GM23248 (cell line): ENCODE measurements at regions not wholly inside any gene's neighbourhood (a gene's known extent, or its start where the extent isn't known, plus 50 kb on each side); places are given as distances from the start of the nearest gene placed in this dataset.
A peak's percentile ranks its signal among the peaks of the same experiment; 100 is the strongest.

Experiments used
- DNase-seq: peaks from one replicate; pipeline ENCODE4 v3.0.0-alpha.2; 2015
- H2AFZ ChIP-seq: fragments of 200-600 bp; sonication (generic); 2 replicates; pipeline ENCODE4 v1.6.1; 2016; ENCODE audit warnings: antibody characterized with exemption
- H3F3A ChIP-seq: fragments of 200-600 bp; sonication (generic); 2 replicates; pipeline ENCODE4 v1.6.1; 2016; ENCODE audit warnings: mild to moderate bottlenecking, antibody characterized with exemption, mixed run types; ENCODE audit not compliant: insufficient read depth
- H3K27ac ChIP-seq: fragments of 200-600 bp; sonication (generic); 2 replicates; pipeline ENCODE4 v1.5.1; 2016; ENCODE audit warnings: mild to moderate bottlenecking
- H3K27me3 ChIP-seq: fragments of 200-600 bp; sonication (generic); replicated peaks from 2 replicates; pipeline ENCODE4 v1.6.1; 2016; ENCODE audit warnings: mild to moderate bottlenecking; ENCODE audit not compliant: insufficient read depth
- H3K36me3 ChIP-seq: fragments of 200-600 bp; sonication (generic); 2 replicates; pipeline ENCODE4 v1.6.1; 2016; ENCODE audit warnings: low read depth, mild to moderate bottlenecking
- H3K4me1 ChIP-seq: fragments of 200-600 bp; sonication (generic); 2 replicates; pipeline ENCODE4 v1.6.1; 2016; ENCODE audit warnings: mild to moderate bottlenecking; ENCODE audit not compliant: insufficient read depth
- H3K4me2 ChIP-seq: fragments of 200-600 bp; sonication (generic); one replicate; pipeline ENCODE4 v1.6.1; 2016; ENCODE audit warnings: mild to moderate bottlenecking; ENCODE audit not compliant: unreplicated experiment
- H3K4me3 ChIP-seq: fragments of 200-600 bp; sonication (generic); 2 replicates; pipeline ENCODE4 v1.5.1; 2016; ENCODE audit warnings: mild to moderate bottlenecking
- H3K79me2 ChIP-seq: fragments of 200-600 bp; sonication (generic); 2 replicates; pipeline ENCODE4 v1.6.1; 2016; ENCODE audit warnings: mild to moderate bottlenecking; ENCODE audit not compliant: insufficient read depth
- H3K9ac ChIP-seq: fragments of 200-600 bp; sonication (generic); 2 replicates; pipeline ENCODE4 v1.6.1; 2016; ENCODE audit warnings: mild to moderate bottlenecking
- H3K9me2 ChIP-seq: fragments of 200-600 bp; sonication (generic); 2 replicates; pipeline ENCODE4 v1.6.1; 2016; ENCODE audit warnings: mixed run types, mild to moderate bottlenecking, moderate library complexity; ENCODE audit not compliant: insufficient read depth
- H3K9me3 ChIP-seq: fragments of 200-600 bp; sonication (generic); one replicate; pipeline ENCODE4 v1.6.1; 2017; ENCODE audit warnings: low read depth
- H4K20me1 ChIP-seq: fragments of 200-600 bp; sonication (generic); 2 replicates; pipeline ENCODE4 v1.6.0; 2016; ENCODE audit not compliant: insufficient read depth
- EZH2 ChIP-seq: fragments of 200-600 bp; sonication (generic); IDR thresholded peaks from 2 replicates; pipeline ENCODE4 v1.6.1; 2018; ENCODE audit warnings: antibody characterized with exemption, mild to moderate bottlenecking; ENCODE audit not compliant: insufficient read depth, poor library complexity, severe bottlenecking
- EZH2phosphoT487 ChIP-seq: fragments of 200-600 bp; sonication (generic); IDR thresholded peaks from 2 replicates; pipeline ENCODE4 v1.6.1; 2018; ENCODE audit warnings: antibody characterized with exemption, moderate library complexity, mild to moderate bottlenecking, low read depth; ENCODE audit not compliant: insufficient read depth
- WGBS, 2 experiments: methylation state at CpG; one replicate each; pipeline ENCODE4 v1.1.6; 2015 to 2017; ENCODE audit warnings: low lambda C conversion rate in 2 of 2, low coverage in 1 of 2; ENCODE audit errors: missing lambda C conversion rate in 2 of 2; 5-methylcytosine and 5-hydroxymethylcytosine counted together
- in situ Hi-C: fragments of 300-500 bp; cut with MboI; formaldehyde crosslinking; loops from 2 replicates; pipeline ENCODE4 v1.15.0; 2020

DNA sequence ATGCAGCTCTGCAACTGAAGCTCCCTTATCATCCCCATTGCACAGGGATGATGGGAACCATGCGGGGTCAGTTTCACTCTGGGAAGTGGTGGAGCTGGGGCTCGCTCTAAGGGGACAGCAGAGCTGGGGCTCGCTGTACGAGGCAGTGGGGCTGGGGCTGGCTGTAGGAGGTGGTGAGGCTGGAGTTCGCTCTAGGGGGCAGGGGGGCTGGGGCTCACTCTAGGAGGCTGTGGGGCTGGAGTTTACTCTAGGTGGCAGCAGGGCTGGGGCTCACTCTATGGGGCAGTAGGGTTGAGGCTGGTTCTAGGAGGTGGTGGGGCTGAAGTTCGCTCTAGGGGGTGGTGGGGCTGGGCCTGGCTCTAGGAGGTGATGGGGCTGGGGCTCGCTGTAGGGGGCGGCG, 99.1 kb downstream of the UQCRFS1 start:
- H3K9ac ChIP-seq: no peak overlapping the region
- no peak overlapping the region for H3K4me2 ChIP-seq
- in situ Hi-C loops: no loop called here
- H3K9me2 ChIP-seq: no peaks in the 10 kb centered on the region
- no peak overlapping the region for H3K27ac ChIP-seq
- no peaks in the 10 kb centered on the region for H3K36me3 ChIP-seq
- H3F3A ChIP-seq: no peaks in the 10 kb centered on the region
- no peaks in the 10 kb centered on the region for H3K4me1 ChIP-seq
- no peaks in the 10 kb centered on the region for H4K20me1 ChIP-seq
- no peak for DNase-seq
- H3K79me2 ChIP-seq: no peaks in the 10 kb centered on the region
- H3K4me3 ChIP-seq: no peak overlapping the region
- peaks cover 11% of the 10 kb centered on the region for H3K27me3 ChIP-seq
- TF ChIP-seq EZH2 (no peak), EZH2phosphoT487 (no peak)
- H3K9me3 ChIP-seq: no peaks in the 10 kb centered on the region
- 55 to 60% methylated on average over 4 to 9 of the region's 9 CpGs for WGBS, 2 experiments
- H2AFZ ChIP-seq: no peak overlapping the region

DNA sequence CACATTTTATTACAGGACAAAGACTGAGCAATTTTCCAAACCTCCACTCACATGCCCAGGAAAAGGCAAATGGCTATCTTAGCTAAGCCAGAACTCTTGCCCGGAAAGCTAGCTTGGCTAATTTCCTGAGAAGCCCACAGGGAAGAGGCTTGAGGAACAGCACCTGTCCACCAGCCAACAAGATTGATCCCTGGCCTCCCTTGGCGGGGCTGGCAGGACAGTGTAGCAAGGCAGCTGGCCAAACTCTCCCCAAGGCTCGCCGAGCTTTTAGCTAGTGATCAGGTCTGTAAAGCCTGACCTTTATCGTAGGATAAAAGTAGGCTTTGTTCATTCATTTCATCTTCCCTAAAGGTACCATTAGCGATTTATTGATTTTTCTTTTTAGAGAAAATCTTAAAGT, 101.4 kb downstream of the UQCRFS1 start:
- H3K27me3 ChIP-seq: peaks cover 11% of the 10 kb centered on the region
- no peak overlapping the region for H3K9ac ChIP-seq
- no peak overlapping the region for H3K4me3 ChIP-seq
- H3K9me3 ChIP-seq: no peaks in the 10 kb centered on the region
- WGBS, 2 experiments: 30% methylated on average over 6 of the region's 6 CpGs
- no peak for TF ChIP-seq EZH2
- TF ChIP-seq EZH2phosphoT487: no peak
- in situ Hi-C loops: no loop called here
- no peaks in the 10 kb centered on the region for H4K20me1 ChIP-seq
- H3K79me2 ChIP-seq: no peaks in the 10 kb centered on the region
- H3K36me3 ChIP-seq: no peaks in the 10 kb centered on the region
- H3F3A ChIP-seq: no peaks in the 10 kb centered on the region
- no peak for DNase-seq
- no peaks in the 10 kb centered on the region for H3K9me2 ChIP-seq
- no peaks in the 10 kb centered on the region for H3K4me1 ChIP-seq
- H3K4me2 ChIP-seq: no peak overlapping the region
- H3K27ac ChIP-seq: no peak overlapping the region
- H2AFZ ChIP-seq: no peak overlapping the region

DNA sequence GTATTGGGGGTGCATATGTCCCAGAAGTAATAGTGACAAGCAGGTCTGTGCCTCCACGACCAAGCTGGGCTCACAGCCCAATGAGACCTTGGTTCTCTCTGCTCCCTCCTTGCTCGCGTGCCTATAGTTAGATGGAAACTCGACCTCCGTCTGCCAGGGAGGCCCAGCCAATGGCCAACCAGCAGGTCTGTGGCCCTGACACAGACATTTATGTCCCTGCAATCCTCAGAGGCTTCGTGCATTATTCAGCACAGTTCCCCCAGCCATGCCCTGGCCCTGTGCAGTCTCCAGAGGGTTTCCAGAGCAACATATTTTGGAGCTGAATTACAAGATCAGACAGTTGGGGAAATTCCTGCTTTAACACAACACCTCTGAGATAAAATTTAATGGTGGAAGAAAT, 105.1 kb downstream of the UQCRFS1 start:
- Histone ChIP-seq H3F3A (no peaks in the 10 kb centered on the region), H4K20me1 (no peaks in the 10 kb centered on the region), H3K36me3 (no peaks in the 10 kb centered on the region), H2AFZ (no peak overlapping the region), H3K4me3 (no peak overlapping the region), H3K9me2 (no peaks in the 10 kb centered on the region), H3K27me3 (peaks cover 7% of the 10 kb centered on the region), H3K9me3 (no peaks in the 10 kb centered on the region), H3K4me1 (no peaks in the 10 kb centered on the region), H3K9ac (no peak overlapping the region), H3K27ac (no peak overlapping the region), H3K79me2 (no peaks in the 10 kb centered on the region), H3K4me2 (no peak overlapping the region)
- DNase-seq: peak; percentile 15
- in situ Hi-C loops: no loop called here
- TF ChIP-seq EZH2phosphoT487 (no peak), EZH2 (no peak)
- WGBS, 2 experiments: 20 to 23% methylated on average over 6 of the region's 6 CpGs

DNA sequence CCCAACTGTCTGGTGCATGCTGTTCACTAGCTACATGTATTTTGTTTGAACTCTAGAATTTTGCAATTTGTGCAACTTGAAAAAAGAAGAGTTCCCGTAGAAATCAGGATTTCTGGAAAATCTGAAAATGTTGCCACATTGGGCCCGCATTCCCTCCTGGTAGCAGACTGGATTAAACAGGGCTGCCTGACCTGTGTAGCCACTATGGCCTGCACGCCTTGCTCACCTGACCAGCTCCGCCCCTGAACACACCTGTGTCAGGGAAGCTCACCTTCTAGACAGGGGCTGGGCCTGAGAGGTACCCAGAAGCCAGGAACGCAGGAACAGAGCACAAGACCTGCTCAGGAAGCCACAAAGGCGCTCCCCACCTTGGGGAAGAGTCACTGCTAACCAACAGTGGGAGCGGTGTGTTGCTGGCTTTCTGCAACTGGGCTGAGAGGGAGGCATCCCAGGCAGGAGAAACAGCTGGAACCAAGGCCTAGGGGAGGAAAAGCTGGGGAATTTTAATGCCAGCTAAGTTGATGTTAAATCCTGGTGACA, 106.5 kb downstream of the UQCRFS1 start:
- Histone ChIP-seq H3K4me2 (no peak overlapping the region), H3K4me3 (no peak overlapping the region), H3K9me3 (no peaks in the 10 kb centered on the region), H2AFZ (no peak overlapping the region), H3K27me3 (peaks cover 7% of the 10 kb centered on the region), H3K79me2 (no peaks in the 10 kb centered on the region), H3K27ac (no peak overlapping the region), H3K36me3 (no peaks in the 10 kb centered on the region), H3K9ac (no peak overlapping the region), H3F3A (no peaks in the 10 kb centered on the region), H3K4me1 (no peaks in the 10 kb centered on the region), H4K20me1 (no peaks in the 10 kb centered on the region), H3K9me2 (no peaks in the 10 kb centered on the region)
- DNase-seq: no peak
- WGBS, 2 experiments: 62 to 73% methylated on average over 7 of the region's 7 CpGs
- no peak for TF ChIP-seq EZH2
- no peak for TF ChIP-seq EZH2phosphoT487
- in situ Hi-C loops: no loop called here

DNA sequence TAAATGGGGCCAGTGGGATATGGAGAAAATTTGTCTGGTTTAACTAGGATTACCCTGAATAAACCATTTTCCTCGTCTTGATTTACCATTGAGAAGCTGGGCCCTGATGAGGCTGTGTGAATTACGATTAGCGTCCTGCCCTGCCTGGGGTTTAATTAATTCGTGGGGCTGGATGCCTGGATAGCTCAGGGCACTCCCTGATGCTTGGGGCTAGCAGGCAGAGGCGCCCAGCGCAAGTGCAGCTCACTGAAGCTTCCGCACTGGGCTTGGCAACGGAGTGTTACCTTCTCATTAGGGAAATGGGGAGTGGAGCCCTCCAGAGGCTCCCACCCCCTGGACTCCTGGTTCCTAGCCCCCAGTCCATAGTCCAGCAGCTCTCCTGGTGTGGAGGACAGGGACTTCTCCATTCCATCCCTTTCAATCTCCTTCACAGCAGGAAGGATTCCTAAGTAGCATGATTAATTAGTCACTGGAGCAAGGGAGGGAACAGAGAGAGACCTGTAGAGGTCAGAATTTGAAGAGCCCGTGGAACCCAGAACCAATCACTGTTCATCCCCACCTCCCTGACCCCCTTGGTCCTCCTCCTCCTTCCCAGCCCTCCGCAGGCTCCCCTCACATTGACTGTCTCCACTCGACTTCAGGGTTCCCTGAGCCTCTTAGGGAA, 107.2 kb downstream of the UQCRFS1 start:
- H3K4me2 ChIP-seq: no peak overlapping the region
- no peak for DNase-seq
- TF ChIP-seq EZH2 (no peak), EZH2phosphoT487 (no peak)

More for the DNA sequence above, 107.2 kb downstream of the UQCRFS1 start:
- Histone ChIP-seq H3K79me2 (no peaks in the 10 kb centered on the region), H3K4me1 (no peaks in the 10 kb centered on the region), H3K27ac (no peak overlapping the region), H3K9me2 (no peaks in the 10 kb centered on the region), H3K36me3 (no peaks in the 10 kb centered on the region), H3K9ac (no peak overlapping the region), H3K4me3 (no peak overlapping the region), H4K20me1 (no peaks in the 10 kb centered on the region), H3F3A (no peaks in the 10 kb centered on the region), H3K9me3 (no peaks in the 10 kb centered on the region), H3K27me3 (peaks cover 7% of the 10 kb centered on the region), H2AFZ (no peak overlapping the region)
- WGBS, 2 experiments: 61 to 65% methylated on average over 11 of the region's 11 CpGs
- in situ Hi-C loops: no loop called here
